ENCODE measurements at regions not wholly inside any gene's neighbourhood (a gene's known extent, or its start where the extent isn't known, plus 50 kb on each side); places are given as distances from the start of the nearest gene placed in this dataset.

DNA sequence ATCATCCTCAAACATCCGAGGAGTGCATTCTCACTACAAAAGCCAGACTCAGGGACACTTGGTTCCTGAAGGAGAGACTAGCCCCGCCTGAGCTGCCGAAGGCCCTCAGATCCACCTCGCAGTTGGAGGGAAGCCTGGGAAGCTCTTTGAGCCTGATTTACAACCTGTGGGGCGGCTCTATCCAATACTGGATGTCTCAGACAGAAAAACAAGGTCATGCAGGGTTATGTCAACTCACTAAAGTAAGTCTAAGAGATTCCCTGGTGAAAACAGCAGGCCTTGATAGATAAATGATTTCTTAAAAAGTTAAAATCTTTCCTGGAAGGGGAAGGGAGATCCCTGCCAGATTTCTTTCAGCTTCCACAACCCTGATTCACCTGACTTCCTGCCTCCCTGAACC is 284.3 kb downstream of the CYP26B1 start (continued):
- TF ChIP-seq, protein P1, sequence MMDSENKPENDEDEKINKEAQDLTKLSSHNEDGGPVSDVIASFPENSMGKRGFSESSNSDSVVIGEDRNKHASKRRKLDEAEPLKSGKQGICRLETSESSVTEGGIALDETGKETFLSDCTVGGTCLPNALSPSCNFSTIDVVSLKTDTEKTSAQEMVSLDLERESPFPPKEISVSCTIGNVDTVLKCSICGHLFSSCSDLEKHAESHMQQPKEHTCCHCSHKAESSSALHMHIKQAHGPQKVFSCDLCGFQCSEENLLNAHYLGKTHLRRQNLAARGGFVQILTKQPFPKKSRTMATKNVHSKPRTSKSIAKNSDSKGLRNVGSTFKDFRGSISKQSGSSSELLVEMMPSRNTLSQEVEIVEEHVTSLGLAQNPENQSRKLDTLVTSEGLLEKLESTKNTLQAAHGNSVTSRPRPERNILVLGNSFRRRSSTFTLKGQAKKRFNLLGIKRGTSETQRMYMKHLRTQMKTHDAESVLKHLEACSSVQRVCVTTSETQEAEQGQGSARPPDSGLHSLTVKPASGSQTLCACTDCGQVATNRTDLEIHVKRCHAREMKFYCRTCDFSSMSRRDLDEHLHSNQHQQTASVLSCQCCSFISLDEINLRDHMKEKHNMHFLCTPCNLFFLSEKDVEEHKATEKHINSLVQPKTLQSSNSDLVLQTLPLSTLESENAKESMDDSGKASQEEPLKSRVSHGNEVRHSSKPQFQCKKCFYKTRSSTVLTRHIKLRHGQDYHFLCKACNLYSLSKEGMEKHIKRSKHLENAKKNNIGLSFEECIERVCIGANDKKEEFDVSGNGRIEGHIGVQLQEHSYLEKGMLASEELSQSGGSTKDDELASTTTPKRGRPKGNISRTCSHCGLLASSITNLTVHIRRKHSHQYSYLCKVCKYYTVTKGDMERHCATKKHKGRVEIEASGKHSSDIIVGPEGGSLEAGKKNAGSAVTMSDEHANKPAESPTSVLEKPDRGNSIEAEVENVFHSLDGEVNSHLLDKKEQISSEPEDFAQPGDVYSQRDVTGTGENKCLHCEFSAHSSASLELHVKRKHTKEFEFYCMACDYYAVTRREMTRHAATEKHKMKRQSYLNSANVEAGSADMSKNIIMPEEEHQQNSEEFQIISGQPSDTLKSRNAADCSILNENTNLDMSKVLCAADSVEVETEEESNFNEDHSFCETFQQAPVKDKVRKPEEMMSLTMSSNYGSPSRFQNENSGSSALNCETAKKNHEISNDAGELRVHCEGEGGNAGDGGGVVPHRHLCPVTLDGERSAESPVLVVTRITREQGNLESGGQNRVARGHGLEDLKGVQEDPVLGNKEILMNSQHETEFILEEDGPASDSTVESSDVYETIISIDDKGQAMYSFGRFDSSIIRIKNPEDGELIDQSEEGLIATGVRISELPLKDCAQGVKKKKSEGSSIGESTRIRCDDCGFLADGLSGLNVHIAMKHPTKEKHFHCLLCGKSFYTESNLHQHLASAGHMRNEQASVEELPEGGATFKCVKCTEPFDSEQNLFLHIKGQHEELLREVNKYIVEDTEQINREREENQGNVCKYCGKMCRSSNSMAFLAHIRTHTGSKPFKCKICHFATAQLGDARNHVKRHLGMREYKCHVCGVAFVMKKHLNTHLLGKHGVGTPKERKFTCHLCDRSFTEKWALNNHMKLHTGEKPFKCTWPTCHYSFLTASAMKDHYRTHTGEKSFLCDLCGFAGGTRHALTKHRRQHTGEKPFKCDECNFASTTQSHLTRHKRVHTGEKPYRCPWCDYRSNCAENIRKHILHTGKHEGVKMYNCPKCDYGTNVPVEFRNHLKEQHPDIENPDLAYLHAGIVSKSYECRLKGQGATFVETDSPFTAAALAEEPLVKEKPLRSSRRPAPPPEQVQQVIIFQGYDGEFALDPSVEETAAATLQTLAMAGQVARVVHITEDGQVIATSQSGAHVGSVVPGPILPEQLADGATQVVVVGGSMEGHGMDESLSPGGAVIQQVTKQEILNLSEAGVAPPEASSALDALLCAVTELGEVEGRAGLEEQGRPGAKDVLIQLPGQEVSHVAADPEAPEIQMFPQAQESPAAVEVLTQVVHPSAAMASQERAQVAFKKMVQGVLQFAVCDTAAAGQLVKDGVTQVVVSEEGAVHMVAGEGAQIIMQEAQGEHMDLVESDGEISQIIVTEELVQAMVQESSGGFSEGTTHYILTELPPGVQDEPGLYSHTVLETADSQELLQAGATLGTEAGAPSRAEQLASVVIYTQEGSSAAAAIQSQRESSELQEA (CRISPR knock-in tag; IDR thresholded peaks at IDR 0.05; ENCODE audit: not compliant biosample characterization) = no peak
- no peak for TF ChIP-seq ZBTB7B (CRISPR knock-in tag; IDR thresholded peaks at IDR 0.05)

DNA sequence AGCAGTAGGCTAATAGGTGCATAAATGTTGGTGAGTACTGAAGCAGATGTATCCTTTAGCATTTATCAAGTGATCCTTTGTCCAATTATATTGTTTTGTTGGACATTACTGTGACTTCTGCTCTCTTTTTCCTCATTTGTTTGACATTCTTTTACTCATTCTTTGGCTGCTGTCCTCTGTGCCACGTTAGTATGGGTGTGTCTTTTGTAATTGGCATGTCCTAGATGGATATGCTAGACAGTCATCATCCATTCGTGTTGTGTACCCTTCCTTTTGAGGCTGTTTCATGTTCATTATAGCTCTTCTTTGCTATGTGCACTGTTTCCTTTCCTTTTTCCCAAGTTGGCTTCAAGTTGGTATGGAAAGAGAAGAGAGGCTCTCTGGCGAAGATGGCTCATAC is 284.7 kb downstream of the CYP26B1 start:
- ATAC-seq (no peak), DNase-seq (ENCODE audit: low spot score) (no peak), FAIRE-seq (no peak)
- no peak overlapping the region for H3K27ac ChIP-seq (ENCODE audit: extremely low read length, insufficient read depth, low read length)
- POLR2A ChIA-PET = no interaction called here
- peaks cover 6 to 48% of the 10 kb centered on the region in 2 experiments; a peak in 3 of 5 replicates for H3K27me3 ChIP-seq (ENCODE audit: control insufficient read depth in 1 of 2, insufficient read depth in 2 of 2, low read length in 2 of 2)
- BruUV-seq (replicated peaks) = no TSS peak
- no peak overlapping the region for H2AFZ ChIP-seq (ENCODE audit: low read length)
- no peak overlapping the region for H3K4me3 ChIP-seq (replicated peaks in 1 of 3; ENCODE audit: insufficient read depth in 1 of 3, low read depth in 2 of 3, low read length in 3 of 3)
- no peaks in the 10 kb centered on the region for H3K79me2 ChIP-seq (ENCODE audit: insufficient read depth, low read length)
- TF ChIP-seq HMG20A (CRISPR knock-in tag; IDR thresholded peaks at IDR 0.05; ENCODE audit: borderline replicate concordance) (no peak), BHLHE40 (IDR thresholded peaks at IDR 0.05; ENCODE audit: low read length) (no peak), PHB2 (IDR thresholded peaks at IDR 0.05; ENCODE audit: partially characterized antibody) (no peak), GFI1 (CRISPR knock-in tag; IDR thresholded peaks at IDR 0.05; ENCODE audit: borderline replicate concordance) (no peak)
- TF ChIP-seq, protein P2, sequence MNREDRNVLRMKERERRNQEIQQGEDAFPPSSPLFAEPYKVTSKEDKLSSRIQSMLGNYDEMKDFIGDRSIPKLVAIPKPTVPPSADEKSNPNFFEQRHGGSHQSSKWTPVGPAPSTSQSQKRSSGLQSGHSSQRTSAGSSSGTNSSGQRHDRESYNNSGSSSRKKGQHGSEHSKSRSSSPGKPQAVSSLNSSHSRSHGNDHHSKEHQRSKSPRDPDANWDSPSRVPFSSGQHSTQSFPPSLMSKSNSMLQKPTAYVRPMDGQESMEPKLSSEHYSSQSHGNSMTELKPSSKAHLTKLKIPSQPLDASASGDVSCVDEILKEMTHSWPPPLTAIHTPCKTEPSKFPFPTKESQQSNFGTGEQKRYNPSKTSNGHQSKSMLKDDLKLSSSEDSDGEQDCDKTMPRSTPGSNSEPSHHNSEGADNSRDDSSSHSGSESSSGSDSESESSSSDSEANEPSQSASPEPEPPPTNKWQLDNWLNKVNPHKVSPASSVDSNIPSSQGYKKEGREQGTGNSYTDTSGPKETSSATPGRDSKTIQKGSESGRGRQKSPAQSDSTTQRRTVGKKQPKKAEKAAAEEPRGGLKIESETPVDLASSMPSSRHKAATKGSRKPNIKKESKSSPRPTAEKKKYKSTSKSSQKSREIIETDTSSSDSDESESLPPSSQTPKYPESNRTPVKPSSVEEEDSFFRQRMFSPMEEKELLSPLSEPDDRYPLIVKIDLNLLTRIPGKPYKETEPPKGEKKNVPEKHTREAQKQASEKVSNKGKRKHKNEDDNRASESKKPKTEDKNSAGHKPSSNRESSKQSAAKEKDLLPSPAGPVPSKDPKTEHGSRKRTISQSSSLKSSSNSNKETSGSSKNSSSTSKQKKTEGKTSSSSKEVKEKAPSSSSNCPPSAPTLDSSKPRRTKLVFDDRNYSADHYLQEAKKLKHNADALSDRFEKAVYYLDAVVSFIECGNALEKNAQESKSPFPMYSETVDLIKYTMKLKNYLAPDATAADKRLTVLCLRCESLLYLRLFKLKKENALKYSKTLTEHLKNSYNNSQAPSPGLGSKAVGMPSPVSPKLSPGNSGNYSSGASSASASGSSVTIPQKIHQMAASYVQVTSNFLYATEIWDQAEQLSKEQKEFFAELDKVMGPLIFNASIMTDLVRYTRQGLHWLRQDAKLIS (CRISPR knock-in tag; IDR thresholded peaks at IDR 0.05) = no peak
- no peak overlapping the region for H3K9ac ChIP-seq (ENCODE audit: insufficient read depth, low read depth, low read length)
- in situ Hi-C loops (cut with HindIII; ENCODE audit: extremely low pct_ligation_motif_present, low pct_unique_long_range_greater_than_20kb) = no loop called here
- no peaks in the 10 kb centered on the region for H3K9me3 ChIP-seq (ENCODE audit: low read length)
- no peak overlapping the region for H3K4me2 ChIP-seq (ENCODE audit: low read depth, low read length)
- no peaks in the 10 kb centered on the region for H3K4me1 ChIP-seq (ENCODE audit: insufficient read depth, low read length)
- H3K36me3 ChIP-seq (replicated peaks in 1 of 2; ENCODE audit: control insufficient read depth in 1 of 2, insufficient read depth in 2 of 2, low read length in 2 of 2) = no peaks in the 10 kb centered on the region
- CTCF ChIA-PET (ENCODE audit: low intra/inter-chr PET ratio, low total read pairs) = no interaction called here
- intact Hi-C loops (cut with micrococcal nuclease; ENCODE audit: unreplicated experiment) = no loop called here
- H4K20me1 ChIP-seq (ENCODE audit: insufficient read depth, low read length) = no peaks in the 10 kb centered on the region; the same call in 1 of the 2 replicates
- 2% methylated on average over 3 of the region's 3 CpGs for WGBS (ENCODE audit: low lambda C conversion rate)

Data from HepG2 (cell line).